Panc1 (cell line): ENCODE measurements at regions not wholly inside any gene's neighbourhood (a gene's known extent, or its start where the extent isn't known, plus 50 kb on each side); places are given as distances from the start of the nearest gene placed in this dataset.

Experiments
- ATAC-seq: fragments of 200-7000 bp; cut with Tn5 transposase; 2 replicates; pipeline ENCODE4 v1.9.1; 2020; ENCODE audit warnings: mild to moderate bottlenecking, moderate library complexity
- BruUV-seq: library from RNA; stranded (reverse); fragments of 400-500 nt; replicated peaks from 2 replicates; lab custom pipeline; 2021; lab: Mats Ljungman, UMichigan
- CTCF ChIA-PET: fragments of 300-600 bp; sonication (Branson Sonifier 250); formaldehyde crosslinking; loops from one replicate; lab custom pipeline; 2022; ENCODE audit warnings: antibody characterized with exemption; lab: Charles Lee
- POLR2A ChIA-PET: fragments of 300-600 bp; sonication (Branson Sonifier 250); formaldehyde crosslinking; loops from one replicate; lab custom pipeline; 2022; ENCODE audit warnings: antibody characterized with exemption; lab: Charles Lee
- DNase-seq: peaks from one replicate; pipeline ENCODE4 v3.0.0-alpha.2; 2010; ENCODE audit warnings: low read depth, low spot score
- H3K27ac ChIP-seq: 2 replicates; pipeline ENCODE4 v1.5.1; 2011; ENCODE audit warnings: mild to moderate bottlenecking, low read length, inconsistent platforms
- H3K27me3 ChIP-seq: fragments of 200-500 bp; sonication (Bioruptor generic); 2 replicates; pipeline ENCODE4 v1.6.0; 2014; ENCODE audit warnings: low read length, inconsistent platforms; ENCODE audit not compliant: control insufficient read depth, insufficient read depth
- H3K36me3 ChIP-seq: fragments of 200-500 bp; sonication (Bioruptor generic); 2 replicates; pipeline ENCODE4 v1.5.1; 2014; ENCODE audit warnings: inconsistent platforms, mild to moderate bottlenecking, low read length, moderate library complexity; ENCODE audit not compliant: control insufficient read depth, insufficient read depth
- H3K4me1 ChIP-seq: 2 replicates; pipeline ENCODE4 v1.5.1; 2011; ENCODE audit warnings: inconsistent platforms, mild to moderate bottlenecking, low read length, moderate library complexity; ENCODE audit not compliant: control insufficient read depth, insufficient read depth
- H3K4me3 ChIP-seq, 2 experiments: 2 replicates each; pipeline ENCODE4 v1.5.1; 2011 to 2012; ENCODE audit warnings: low read depth in 2 of 2, low read length in 2 of 2, mild to moderate bottlenecking in 2 of 2, inconsistent platforms in 1 of 2, moderate library complexity in 1 of 2
- H3K9me3 ChIP-seq: fragments of 200-500 bp; sonication (Bioruptor generic); 2 replicates; pipeline ENCODE4 v1.5.1; 2014; ENCODE audit warnings: low read depth, mild to moderate bottlenecking, inconsistent platforms, low read length, moderate library complexity; ENCODE audit not compliant: control insufficient read depth, insufficient read depth
- CTCF ChIP-seq: fragments of 450-650 bp; IDR thresholded peaks from 2 replicates; pipeline ENCODE4 v1.5.1; 2017; ENCODE audit warnings: mild to moderate bottlenecking
- POLR2AphosphoS5 ChIP-seq: IDR thresholded peaks from 2 replicates; pipeline ENCODE4 v1.6.1; 2012; ENCODE audit warnings: mild to moderate bottlenecking, low read depth, low read length, moderate library complexity
- REST ChIP-seq, 2 experiments: IDR thresholded peaks; 2 replicates each; pipeline ENCODE4 v1.6.1; 2011 to 2012; ENCODE audit warnings: low read depth in 2 of 2, control low read depth in 1 of 2, low read length in 1 of 2, mild to moderate bottlenecking in 1 of 2, moderate library complexity in 1 of 2; ENCODE audit not compliant: insufficient read depth in 1 of 2
- SIN3A ChIP-seq: IDR thresholded peaks from 2 replicates; pipeline ENCODE4 v1.6.1; 2012; ENCODE audit warnings: low read depth, mild to moderate bottlenecking, low read length, moderate library complexity, borderline replicate concordance; ENCODE audit not compliant: insufficient read depth
- TCF7L2 ChIP-seq: IDR thresholded peaks from 2 replicates; pipeline ENCODE4 v1.6.1; 2011; ENCODE audit warnings: mild to moderate bottlenecking, low read depth, low read length, inconsistent platforms
- in situ Hi-C: cut with HindIII; loops from 2 replicates; pipeline ENCODE4 v1.10.0; 2016; ENCODE audit warnings: low sequenced_read_pairs, low pct_unique_long_range_greater_than_20kb
- intact Hi-C: fragments of 100-400 bp; cut with micrococcal nuclease; formaldehyde crosslinking; loops from one replicate; pipeline ENCODE4 v1.10.0; 2022; ENCODE audit not compliant: unreplicated experiment

GRCh38 chr13:85148009-85148408, 651.2 kb downstream of the SLITRK6 start:
- H3K4me3 ChIP-seq: no peak overlapping the region
- no peaks in the 10 kb centered on the region for H3K27me3 ChIP-seq
- H3K27ac ChIP-seq: no peak overlapping the region
- ATAC-seq (no peak), DNase-seq (no peak)
- intact Hi-C loops (no loop called here), in situ Hi-C loops (no loop called here)
- no peaks in the 10 kb centered on the region for H3K9me3 ChIP-seq
- H3K36me3 ChIP-seq: no peaks in the 10 kb centered on the region
- H3K4me1 ChIP-seq: no peaks in the 10 kb centered on the region
- CTCF ChIA-PET: no interaction called here
- no peak for TF ChIP-seq TCF7L2
- no peak for TF ChIP-seq SIN3A
- TF ChIP-seq CTCF: no peak
- no peak for TF ChIP-seq REST (IDR thresholded peaks at IDR 0.05; ENCODE audit: insufficient read depth in 1 of 2, low read depth in 2 of 2, low read length in 1 of 2)
- no peak for TF ChIP-seq POLR2AphosphoS5
- POLR2A ChIA-PET: no interaction called here
- no TSS peak for BruUV-seq

GRCh38 chr13:85142351-85142927, 656.8 kb downstream of the SLITRK6 start:
- Histone ChIP-seq H3K36me3 (no peaks in the 10 kb centered on the region), H3K9me3 (no peaks in the 10 kb centered on the region), H3K27me3 (no peaks in the 10 kb centered on the region), H3K4me3 (no peak overlapping the region), H3K4me1 (no peaks in the 10 kb centered on the region), H3K27ac (no peak overlapping the region)
- BruUV-seq: no TSS peak
- intact Hi-C loops (no loop called here), in situ Hi-C loops (no loop called here)
- ChIA-PET POLR2A (no interaction called here), CTCF (no interaction called here)
- TF ChIP-seq SIN3A (no peak), REST (IDR thresholded peaks at IDR 0.05; ENCODE audit: insufficient read depth in 1 of 2, low read depth in 2 of 2, low read length in 1 of 2) (no peak), TCF7L2 (no peak), CTCF (no peak), POLR2AphosphoS5 (no peak)
- ATAC-seq (no peak), DNase-seq (no peak)
